ENCODE measurements at regions not wholly inside any gene's neighbourhood (a gene's known extent, or its start where the extent isn't known, plus 50 kb on each side); places are given as distances from the start of the nearest gene placed in this dataset.
A peak's percentile ranks its signal among the peaks of the same experiment; 100 is the strongest.

- Histone ChIP-seq H3K4me1 (no peaks in the 10 kb centered on the region), H3K9me3 (no peaks in the 10 kb centered on the region), H3K27me3 (no peaks in the 10 kb centered on the region), H3K27ac (no peak overlapping the region), H3K4me3 (no peak overlapping the region), H3K36me3 (no peaks in the 10 kb centered on the region)
- DNase-seq (no peak), ATAC-seq (no peak)
- WGBS, 2 donors = 90 to 94% methylated on average over 3 of the region's 3 CpGs
- intact Hi-C loops (cut with DNase I) = loop anchor here in 3 of 10 donors (10.0 kb wide), 2 partner anchors 1772 to 1782 kb away; no protein-coding TSS in a partner anchor
- no peak for TF ChIP-seq CTCF (IDR thresholded peaks at IDR 0.05)
Observed at GRCh38 chr17:70763018-70763417, 593.7 kb downstream of the KCNJ2 start.

- H3K27me3 ChIP-seq = no peaks in the 10 kb centered on the region
- WGBS, 2 donors = 55 to 66% methylated on average over 2 of the region's 2 CpGs
- TF ChIP-seq CTCF (IDR thresholded peaks at IDR 0.05) = peak in 8 of 9 donors; percentile 27 to 64 (median 56)
- no peaks in the 10 kb centered on the region for H3K36me3 ChIP-seq
- H3K4me3 ChIP-seq = no peak overlapping the region
- DNase-seq = no peak
- H3K27ac ChIP-seq = no peak overlapping the region
- H3K4me1 ChIP-seq = no peaks in the 10 kb centered on the region
- ATAC-seq = no peak
- intact Hi-C loops (cut with DNase I) = loop anchor here in 3 of 10 donors (10.0 kb wide), 2 partner anchors 1768 to 1778 kb away; no protein-coding TSS in a partner anchor
- no peaks in the 10 kb centered on the region for H3K9me3 ChIP-seq
Observed at GRCh38 chr17:70767102-70767701, 597.9 kb downstream of the KCNJ2 start.

- Histone ChIP-seq H3K27ac (no peak overlapping the region), H3K27me3 (no peaks in the 10 kb centered on the region), H3K4me3 (no peak overlapping the region), H3K36me3 (no peaks in the 10 kb centered on the region), H3K4me1 (no peaks in the 10 kb centered on the region), H3K9me3 (no peaks in the 10 kb centered on the region)
- ATAC-seq (no peak), DNase-seq (no peak)
- TF ChIP-seq CTCF (IDR thresholded peaks at IDR 0.05) = no peak
- intact Hi-C loops (cut with DNase I) = loop anchor here in 3 of 10 donors (10.0 kb wide), 2 partner anchors 1765 to 1775 kb away; no protein-coding TSS in a partner anchor
- 82 to 89% methylated on average over 1 of the region's 1 CpG for WGBS, 2 donors
Observed at GRCh38 chr17:70769956-70770355, 600.6 kb downstream of the KCNJ2 start.

- no peak for TF ChIP-seq CTCF (IDR thresholded peaks at IDR 0.05)
- no peak for DNase-seq
- H3K9me3 ChIP-seq = no peaks in the 10 kb centered on the region
- no peak overlapping the region for H3K4me3 ChIP-seq
- H3K27ac ChIP-seq = no peak overlapping the region
- WGBS, 2 donors = 85 to 88% methylated on average over 14 of the region's 14 CpGs
- H3K27me3 ChIP-seq = no peaks in the 10 kb centered on the region
- H3K4me1 ChIP-seq = no peaks in the 10 kb centered on the region
- H3K36me3 ChIP-seq = no peaks in the 10 kb centered on the region
- ATAC-seq = no peak
- intact Hi-C loops (cut with DNase I) = no loop called here
Observed at GRCh38 chr17:70771804-70772386, 602.6 kb downstream of the KCNJ2 start.
